ENCODE measurements at regions not wholly inside any gene's neighbourhood (a gene's known extent, or its start where the extent isn't known, plus 50 kb on each side); places are given as distances from the start of the nearest gene placed in this dataset.
"Not testable (repeated sequence)": the region's sequence is repeated elsewhere in the genome, so short reads cannot be mapped to it uniquely, and the experiment has no call there.

DNA sequence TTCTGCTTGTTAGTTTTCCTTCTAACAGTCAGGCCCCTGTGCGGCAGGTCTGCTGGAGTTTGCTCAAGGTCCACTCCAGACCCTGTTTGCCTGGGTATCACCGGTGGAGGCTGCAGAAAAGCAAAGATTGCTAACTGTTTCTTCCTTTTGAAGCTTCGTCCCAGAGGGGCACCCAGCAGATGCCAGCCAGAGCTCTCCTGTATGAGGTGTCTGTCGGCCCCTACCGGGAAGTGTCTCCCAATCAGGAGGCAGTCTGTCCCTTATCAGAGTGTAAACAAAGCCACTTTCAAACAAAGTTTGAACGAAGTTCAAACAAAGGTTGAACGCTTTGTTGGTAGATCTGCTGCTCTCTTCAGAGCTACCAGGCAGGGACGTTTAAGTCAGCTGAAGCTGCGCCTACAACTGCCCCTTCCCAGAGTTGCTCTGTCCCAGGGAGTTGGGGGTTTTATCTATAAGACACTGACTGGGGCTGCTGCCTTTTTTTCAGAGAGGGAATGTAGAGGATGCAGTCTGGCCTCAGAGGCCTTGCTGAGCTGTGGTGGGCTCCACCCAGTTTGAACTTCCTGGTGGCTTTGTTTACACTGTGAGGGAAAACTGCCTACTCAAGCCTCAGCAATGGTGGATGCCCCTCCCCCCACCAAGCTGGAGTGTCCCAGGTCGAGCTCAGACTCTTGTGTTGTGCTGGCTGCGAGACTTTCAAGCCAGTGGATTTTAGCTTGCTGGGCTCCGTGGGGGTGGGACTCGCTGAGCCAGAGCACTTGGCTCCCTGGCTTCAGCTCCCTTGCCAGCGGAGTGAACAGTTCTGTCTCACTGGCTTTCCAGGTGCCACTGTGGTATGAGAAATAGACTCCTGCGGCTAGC lies 401.8 kb downstream of the SRGAP2C start:
- ChIA-PET POLR2A (no interaction called here), CTCF (no interaction called here)
- Mint-ChIP-seq H3K9me3 (peaks cover 20% of the 10 kb centered on the region), H3K36me3 (ENCODE audit: low read depth) (peaks cover 26% of the 10 kb centered on the region), H3K27ac (no peak overlapping the region), H3K4me3 (no peak overlapping the region), H3K27me3 (no peaks in the 10 kb centered on the region), H3K4me1 (ENCODE audit: low read depth) (peaks cover 21% of the 10 kb centered on the region)
- intact Hi-C loops (cut with micrococcal nuclease): no loop called here
- TF ChIP-seq, protein P1, sequence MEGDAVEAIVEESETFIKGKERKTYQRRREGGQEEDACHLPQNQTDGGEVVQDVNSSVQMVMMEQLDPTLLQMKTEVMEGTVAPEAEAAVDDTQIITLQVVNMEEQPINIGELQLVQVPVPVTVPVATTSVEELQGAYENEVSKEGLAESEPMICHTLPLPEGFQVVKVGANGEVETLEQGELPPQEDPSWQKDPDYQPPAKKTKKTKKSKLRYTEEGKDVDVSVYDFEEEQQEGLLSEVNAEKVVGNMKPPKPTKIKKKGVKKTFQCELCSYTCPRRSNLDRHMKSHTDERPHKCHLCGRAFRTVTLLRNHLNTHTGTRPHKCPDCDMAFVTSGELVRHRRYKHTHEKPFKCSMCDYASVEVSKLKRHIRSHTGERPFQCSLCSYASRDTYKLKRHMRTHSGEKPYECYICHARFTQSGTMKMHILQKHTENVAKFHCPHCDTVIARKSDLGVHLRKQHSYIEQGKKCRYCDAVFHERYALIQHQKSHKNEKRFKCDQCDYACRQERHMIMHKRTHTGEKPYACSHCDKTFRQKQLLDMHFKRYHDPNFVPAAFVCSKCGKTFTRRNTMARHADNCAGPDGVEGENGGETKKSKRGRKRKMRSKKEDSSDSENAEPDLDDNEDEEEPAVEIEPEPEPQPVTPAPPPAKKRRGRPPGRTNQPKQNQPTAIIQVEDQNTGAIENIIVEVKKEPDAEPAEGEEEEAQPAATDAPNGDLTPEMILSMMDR (IDR thresholded peaks at IDR 0.05): no peak
- ATAC-seq (no peak), DNase-seq (no peak)

DNA sequence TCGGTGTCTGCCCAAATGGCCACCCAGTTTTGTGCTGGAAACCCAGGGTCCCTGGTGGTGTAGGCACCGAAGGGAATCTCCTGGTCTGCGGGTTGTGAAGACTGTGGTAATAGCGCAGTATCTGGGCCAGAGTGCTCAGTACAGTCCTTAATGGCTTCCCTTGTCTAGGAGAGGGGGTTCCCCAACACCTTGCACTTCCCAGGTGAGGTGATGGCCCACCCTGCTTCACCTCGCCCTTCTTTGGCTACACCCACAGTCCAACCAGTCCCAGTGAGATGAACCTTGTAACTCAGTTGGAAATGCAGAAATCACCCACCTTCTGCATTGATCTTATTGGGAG lies 402.4 kb downstream of the SRGAP2C start:
- Mint-ChIP-seq H3K27ac (no peak overlapping the region), H3K4me1 (ENCODE audit: low read depth) (peaks cover 21% of the 10 kb centered on the region), H3K4me3 (no peak overlapping the region), H3K9me3 (peaks cover 18% of the 10 kb centered on the region), H3K36me3 (ENCODE audit: low read depth) (peaks cover 22% of the 10 kb centered on the region), H3K27me3 (no peaks in the 10 kb centered on the region)
- ChIA-PET POLR2A (no interaction called here), CTCF (no interaction called here)
- TF ChIP-seq, protein P1 (IDR thresholded peaks at IDR 0.05): no peak
- intact Hi-C loops (cut with micrococcal nuclease): no loop called here
- ATAC-seq: no peak
- DNase-seq: no peak

DNA sequence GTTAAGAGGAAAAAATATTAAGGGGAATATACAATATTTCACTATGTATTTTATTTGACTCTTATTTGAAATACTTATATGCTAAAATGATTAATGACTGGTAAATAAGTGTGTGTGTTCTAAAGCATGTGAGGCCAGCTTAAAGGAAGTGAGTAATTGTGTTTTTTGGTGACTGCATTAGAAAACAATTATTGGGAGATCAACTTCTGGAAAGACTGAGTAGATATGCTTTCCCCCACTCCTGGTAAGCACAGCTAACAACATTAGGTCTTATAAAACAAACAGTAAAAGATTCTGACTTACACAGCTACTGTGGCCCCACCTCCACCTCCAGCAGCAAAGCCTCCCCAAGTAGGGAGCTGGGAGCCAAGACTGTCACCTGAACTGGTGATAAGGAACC lies 403.0 kb downstream of the SRGAP2C start:
- intact Hi-C loops (cut with micrococcal nuclease): no loop called here
- no peak overlapping the region for H3K27ac Mint-ChIP-seq
- peaks cover 17% of the 10 kb centered on the region for H3K36me3 Mint-ChIP-seq (ENCODE audit: low read depth)
- DNase-seq: no peak
- H3K4me3 Mint-ChIP-seq: no peak overlapping the region
- CTCF ChIA-PET: no interaction called here
- POLR2A ChIA-PET: no interaction called here
- H3K27me3 Mint-ChIP-seq: no peaks in the 10 kb centered on the region
- ATAC-seq: no peak
- H3K4me1 Mint-ChIP-seq (ENCODE audit: low read depth): peaks cover 21% of the 10 kb centered on the region
- H3K9me3 Mint-ChIP-seq: peaks cover 14% of the 10 kb centered on the region
- TF ChIP-seq, protein P1 (IDR thresholded peaks at IDR 0.05): no peak

DNA sequence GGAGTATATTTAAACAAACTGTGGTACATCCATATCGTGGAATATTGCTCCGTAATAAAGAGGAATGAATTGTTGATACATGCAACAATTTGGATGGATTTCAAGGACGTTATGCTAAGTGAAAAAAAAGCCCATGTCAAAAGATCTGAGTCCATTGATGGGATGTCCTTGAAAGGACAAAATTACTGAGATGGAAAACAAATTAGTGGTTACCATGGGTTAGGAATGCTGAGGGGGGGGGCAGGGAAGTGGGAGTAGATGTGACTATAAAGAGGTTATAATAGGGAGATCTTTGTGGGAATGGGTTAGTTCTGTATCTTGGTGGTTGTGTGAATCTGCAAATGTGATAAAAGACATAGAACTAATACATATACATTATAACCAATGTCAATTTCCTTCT lies 409.3 kb downstream of the SRGAP2C start:
- H3K9me3 Mint-ChIP-seq: no peaks in the 10 kb centered on the region
- H3K4me3 Mint-ChIP-seq: no peak overlapping the region
- ChIA-PET CTCF (no interaction called here), POLR2A (no interaction called here)
- no peaks in the 10 kb centered on the region for H3K27me3 Mint-ChIP-seq
- intact Hi-C loops (cut with micrococcal nuclease): no loop called here
- TF ChIP-seq, protein P1 (IDR thresholded peaks at IDR 0.05): no peak
- ATAC-seq: no peak
- H3K36me3 Mint-ChIP-seq (ENCODE audit: low read depth): no peaks in the 10 kb centered on the region
- no peak for DNase-seq
- no peak overlapping the region for H3K27ac Mint-ChIP-seq
- H3K4me1 Mint-ChIP-seq (ENCODE audit: low read depth): peaks cover 5% of the 10 kb centered on the region

DNA sequence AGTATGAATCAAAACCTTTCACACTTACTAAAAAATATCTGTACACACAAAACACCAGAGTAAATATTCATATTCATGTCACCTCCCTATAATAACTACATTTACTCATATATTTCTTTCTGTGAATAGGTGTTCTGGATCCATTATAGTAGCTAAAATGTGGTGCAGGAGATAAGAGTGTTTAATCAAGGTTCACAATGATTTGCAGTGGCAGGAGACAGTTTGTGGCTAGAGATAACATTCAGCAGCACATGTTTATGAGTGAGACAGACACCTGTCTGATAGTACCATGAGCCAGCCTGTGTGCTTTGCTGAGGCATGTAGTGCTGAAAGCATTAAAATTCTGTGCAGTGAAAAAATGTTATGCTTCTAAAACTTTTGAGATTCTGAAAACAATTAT lies 410.3 kb downstream of the SRGAP2C start:
- TF ChIP-seq, protein P1 (IDR thresholded peaks at IDR 0.05): no peak
- Mint-ChIP-seq H3K27me3 (no peaks in the 10 kb centered on the region), H3K36me3 (ENCODE audit: low read depth) (peaks cover 3% of the 10 kb centered on the region), H3K9me3 (no peaks in the 10 kb centered on the region), H3K4me3 (no peak overlapping the region), H3K27ac (no peak overlapping the region), H3K4me1 (ENCODE audit: low read depth) (peaks cover 5% of the 10 kb centered on the region)
- DNase-seq (no peak), ATAC-seq (no peak)
- intact Hi-C loops (cut with micrococcal nuclease): no loop called here
- CTCF ChIA-PET: no interaction called here
- POLR2A ChIA-PET: no interaction called here

DNA sequence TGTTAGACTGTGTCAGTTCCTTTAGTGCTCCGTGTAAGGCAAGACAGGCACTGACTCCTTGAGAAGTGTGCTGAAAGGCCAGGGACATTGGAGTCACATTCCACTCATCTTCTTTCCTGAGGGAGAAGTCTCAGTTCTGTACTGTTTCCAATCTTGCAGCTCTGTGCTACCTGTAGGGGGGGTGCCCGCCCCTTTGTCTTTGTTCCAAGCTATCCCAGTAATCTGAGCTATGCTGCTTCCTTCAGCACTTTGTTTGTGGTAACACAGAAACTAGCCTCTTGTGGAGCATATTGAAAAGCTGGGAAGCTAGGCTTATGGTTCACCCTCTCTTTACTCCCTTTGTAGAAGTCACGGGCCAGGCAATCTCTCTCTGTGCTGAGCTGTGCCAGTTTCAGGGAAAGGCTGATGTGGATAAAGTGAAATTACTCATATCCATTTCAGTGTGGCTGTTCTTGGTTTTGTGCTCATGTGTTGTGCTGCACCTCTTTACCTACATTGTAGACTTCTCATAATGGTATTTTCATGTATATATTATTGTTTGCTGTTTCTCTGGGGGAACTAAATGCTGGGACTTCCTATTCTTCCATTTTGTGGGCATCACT lies 420.2 kb downstream of the SRGAP2C start:
- intact Hi-C loops (cut with micrococcal nuclease); DNase-seq; CTCF ChIA-PET; H3K27me3 Mint-ChIP-seq; H3K4me3 Mint-ChIP-seq; H3K4me1 Mint-ChIP-seq (ENCODE audit: low read depth); POLR2A ChIA-PET; H3K27ac Mint-ChIP-seq: not testable (repeated sequence)
- Mint-ChIP-seq H3K9me3 (peaks cover 19% of the 10 kb centered on the region), H3K36me3 (ENCODE audit: low read depth) (peaks cover 24% of the 10 kb centered on the region)
- peak; percentile 49 for ATAC-seq

DNA sequence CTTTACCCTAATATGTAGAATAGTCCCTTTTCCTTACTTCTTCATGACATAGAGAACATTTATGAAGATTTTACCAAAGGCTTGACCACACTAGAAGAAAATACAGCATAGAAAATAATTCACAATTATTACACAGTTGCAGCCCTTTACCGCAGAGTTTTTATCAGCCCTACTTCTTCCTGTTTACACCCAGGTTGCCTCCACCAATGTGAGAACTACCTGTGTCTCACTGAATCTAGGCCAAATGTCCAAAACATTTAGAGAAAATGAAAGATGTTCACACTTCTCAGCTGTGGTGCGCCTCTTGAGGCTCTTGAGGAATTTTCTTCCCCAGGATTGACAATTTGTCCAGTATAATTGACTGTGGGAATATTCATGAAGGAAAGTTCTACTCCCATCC lies 422.7 kb downstream of the SRGAP2C start:
- H3K27ac Mint-ChIP-seq; H3K36me3 Mint-ChIP-seq (ENCODE audit: low read depth); CTCF ChIA-PET; POLR2A ChIA-PET; H3K4me3 Mint-ChIP-seq; H3K27me3 Mint-ChIP-seq; ATAC-seq; intact Hi-C loops (cut with micrococcal nuclease); H3K9me3 Mint-ChIP-seq; H3K4me1 Mint-ChIP-seq (ENCODE audit: low read depth); DNase-seq: not testable (repeated sequence)
